ENCODE measurements at regions not wholly inside any gene's neighbourhood (a gene's known extent, or its start where the extent isn't known, plus 50 kb on each side); places are given as distances from the start of the nearest gene placed in this dataset.
"Not testable (repeated sequence)": the region's sequence is repeated elsewhere in the genome, so short reads cannot be mapped to it uniquely, and the experiment has no call there.

DNA sequence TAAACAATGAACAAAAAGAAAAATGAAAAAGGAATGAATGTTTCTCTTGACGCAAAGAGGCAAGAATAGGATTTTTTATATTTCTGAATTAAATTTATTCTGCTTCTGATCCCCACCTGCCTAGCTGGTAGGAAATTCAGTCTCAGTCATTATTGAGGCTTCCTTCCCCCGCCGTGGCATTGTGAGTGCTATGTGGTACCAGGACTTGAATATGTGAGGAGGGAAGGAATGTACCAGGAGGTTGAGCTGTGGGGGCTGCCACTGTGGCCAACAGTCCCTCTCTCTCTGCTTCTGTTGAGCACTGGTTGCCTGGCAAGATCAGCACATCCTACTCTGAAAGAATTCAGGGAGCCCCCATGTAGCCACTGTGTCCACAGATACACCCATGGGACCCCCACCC lies 368.1 kb upstream of the JARID2 start:
- DNase-seq = no peak

DNA sequence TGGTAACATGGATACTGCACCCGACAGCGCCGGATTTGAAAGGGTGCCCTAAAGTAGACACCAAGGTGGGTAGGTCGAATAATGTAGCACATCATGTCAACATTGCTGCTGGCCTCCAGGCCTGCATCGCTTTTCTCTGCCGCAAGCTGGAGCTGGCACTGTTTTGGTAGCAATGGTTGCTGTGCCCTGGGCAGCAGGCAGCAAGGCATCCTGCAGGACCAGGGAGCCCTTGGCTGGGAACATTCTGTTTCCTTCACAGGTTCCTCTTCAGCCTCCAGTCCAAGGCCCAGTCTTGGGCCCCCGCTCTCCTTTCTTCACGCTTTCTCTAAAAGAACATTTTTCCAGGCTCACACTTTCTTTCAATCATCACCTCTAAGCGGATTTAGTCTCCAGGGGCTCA lies 365.8 kb upstream of the JARID2 start:
- DNase-seq = no peak

DNA sequence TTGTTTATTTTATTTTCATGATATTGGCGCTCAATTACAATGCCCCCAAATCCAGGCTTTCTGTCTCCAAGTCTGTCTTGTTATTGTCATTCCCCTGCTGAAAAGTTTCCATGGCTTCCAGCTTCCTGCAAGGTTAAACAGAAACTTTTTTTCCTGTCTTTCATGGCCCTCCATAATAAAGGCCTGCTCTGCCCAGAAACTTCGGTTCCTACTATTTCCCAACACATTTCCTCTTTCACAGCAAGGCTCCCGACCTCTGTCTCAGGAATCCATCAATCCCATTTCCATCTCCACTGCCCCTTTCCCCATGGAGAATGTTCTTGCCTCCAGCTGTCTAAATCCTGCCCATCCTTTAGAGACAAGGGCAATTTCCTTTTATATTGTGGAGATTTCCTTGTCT lies 365.2 kb upstream of the JARID2 start:
- no peak for DNase-seq

DNA sequence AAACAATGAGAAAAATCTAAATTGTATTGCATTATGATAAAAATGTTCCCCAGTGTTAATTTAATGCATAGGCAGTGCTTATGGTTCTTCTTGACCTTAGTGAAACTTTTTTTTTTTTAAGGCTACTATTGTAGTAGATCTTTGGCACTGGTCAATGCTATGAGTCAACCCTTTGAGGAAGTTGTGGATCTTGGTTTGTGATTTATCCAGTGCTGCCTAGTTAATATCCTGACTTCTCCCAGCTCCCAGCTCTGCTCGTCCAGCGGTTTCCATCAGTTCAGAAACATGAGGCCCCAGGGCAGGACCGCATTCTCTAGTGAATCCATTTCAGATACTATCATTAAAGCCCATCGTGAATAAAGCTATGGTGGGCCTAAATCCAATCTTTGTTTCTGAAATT lies 364.5 kb upstream of the JARID2 start:
- no peak for DNase-seq

DNA sequence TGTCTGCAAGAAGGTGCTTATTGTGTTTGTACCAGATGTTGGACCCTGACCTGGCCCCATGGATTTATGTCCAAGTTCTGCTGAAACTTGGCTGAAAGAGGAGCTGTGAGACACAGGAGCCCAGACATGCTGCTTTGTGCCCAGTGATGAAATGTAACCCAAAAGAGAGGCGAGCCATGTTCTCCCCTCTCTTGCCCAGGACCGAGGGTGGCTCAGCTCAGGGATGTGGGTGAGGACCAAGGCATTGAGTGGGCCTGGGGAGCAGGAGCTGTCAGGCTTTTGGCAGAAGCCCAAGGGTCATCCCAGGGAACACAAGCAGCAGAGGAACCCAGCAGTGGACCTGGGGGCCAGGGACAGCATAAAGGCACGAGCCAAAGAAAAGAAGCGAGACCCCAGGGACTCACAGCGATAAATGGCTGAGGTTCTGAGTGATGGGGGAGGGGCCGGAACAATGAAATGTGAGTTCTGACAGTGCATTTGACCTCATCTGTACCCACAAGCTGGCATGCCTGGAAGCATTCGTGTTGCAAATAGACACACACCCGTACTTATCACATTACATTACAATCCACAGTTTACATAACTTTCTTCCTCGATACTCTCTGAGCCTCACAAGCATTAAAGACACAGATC lies 363.4 kb upstream of the JARID2 start:
- no peak for DNase-seq

DNA sequence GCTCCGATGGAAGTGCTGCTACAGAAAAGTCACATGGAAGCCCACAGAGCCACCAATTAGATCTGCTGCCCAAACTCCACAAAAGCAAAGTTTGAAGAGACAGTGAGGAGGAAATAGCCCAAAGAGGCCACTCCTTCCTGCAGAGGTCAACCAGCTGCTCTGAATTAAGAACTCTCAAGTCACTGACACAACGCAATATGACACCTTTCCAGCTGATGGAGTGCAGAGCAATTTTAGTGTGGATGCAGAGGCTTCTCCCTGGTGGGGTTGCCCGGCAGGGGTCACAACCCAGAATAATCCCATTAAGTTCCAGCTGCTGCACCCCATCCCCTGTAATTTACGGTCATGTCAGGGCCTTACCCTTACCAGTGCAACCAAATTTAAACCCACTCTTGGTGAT lies 361.9 kb upstream of the JARID2 start:
- DNase-seq = no peak

DNA sequence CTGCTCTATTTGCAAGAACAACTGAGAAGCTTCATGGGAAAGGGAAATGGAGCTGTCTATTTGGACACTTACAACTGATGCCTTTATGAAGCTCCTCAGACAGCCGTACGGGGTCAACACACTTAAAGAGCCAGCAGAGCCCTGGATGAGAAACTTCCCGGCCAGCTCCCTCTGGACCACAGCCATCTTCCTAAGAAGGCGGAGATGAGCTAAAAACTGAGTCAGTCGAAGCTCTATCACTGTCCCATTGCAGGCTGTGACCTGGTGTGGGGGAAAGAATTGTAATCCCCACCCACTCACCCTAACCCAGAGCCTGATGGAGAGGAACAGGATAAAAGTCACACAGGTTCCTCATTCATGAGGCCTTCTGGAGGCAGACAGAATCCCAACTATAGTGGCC lies 360.4 kb upstream of the JARID2 start:
- no peak for DNase-seq

DNA sequence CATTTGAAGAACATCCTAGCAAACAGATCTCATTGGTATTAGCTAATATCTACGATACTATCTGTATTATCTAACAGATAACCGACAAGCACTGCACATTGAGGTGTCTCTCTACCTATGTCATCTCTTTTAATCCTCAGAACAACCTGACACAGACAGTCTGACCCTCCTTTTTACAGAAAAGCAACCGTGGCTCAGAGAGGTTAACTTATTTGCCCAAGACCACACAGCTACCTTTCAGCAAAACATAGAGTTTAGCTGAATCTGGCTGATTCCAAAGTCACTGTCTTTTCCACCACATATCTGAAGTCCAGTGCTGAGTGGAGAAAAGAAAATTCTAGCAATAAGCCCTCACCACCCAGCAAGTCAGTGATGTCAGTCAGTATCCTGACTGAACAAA lies 358.7 kb upstream of the JARID2 start:
- DNase-seq = no peak

DNA sequence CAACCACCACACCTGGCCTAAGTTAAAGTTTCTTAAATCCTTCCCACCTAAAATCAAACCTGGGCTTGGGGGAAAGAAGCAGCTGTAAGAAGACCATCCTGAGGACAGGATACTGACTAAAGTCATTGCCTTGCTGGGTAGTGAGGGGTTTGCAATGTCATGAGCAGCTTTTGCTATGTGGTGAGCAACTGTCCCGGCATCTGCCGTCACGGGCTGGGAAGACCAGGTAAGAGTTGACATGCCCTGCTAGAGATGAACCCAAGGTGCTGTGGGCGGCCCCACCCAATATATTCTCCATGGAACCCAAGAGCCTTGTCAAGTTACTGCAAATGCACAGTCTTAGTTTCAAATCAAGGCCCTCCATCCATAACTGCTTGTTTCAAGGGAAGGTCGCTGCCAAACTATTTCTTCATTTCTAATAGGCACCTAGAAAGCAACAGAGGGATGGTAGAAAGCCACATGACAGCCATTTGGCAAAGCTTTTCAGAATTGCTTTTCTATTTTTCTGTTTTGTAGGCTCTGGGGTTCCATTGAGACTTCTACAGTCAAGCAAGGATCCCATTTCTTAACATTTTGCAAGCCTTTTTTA lies 357.8 kb upstream of the JARID2 start:
- DNase-seq = no peak

DNA sequence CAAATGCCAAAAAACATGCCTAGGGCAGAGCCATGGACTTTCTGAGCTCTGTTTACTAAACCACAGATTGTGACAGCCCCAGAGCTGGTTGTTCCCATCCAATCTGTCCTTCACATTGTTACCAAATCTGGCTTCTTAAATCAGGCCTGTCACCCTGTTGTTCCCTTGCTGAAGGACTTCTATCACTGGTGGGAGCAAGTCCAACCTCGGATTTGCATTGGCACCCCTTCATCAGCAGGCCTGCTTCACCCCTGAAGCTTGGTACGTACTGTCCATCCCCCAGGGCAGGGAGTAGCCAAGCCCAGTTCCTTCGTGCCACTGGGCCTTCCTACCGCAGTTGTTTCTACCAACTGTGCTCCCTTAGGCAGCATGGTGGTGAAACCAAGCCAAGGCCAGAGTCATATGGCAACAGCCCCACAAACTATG lies 357.3 kb upstream of the JARID2 start:
- no peak for DNase-seq

DNA sequence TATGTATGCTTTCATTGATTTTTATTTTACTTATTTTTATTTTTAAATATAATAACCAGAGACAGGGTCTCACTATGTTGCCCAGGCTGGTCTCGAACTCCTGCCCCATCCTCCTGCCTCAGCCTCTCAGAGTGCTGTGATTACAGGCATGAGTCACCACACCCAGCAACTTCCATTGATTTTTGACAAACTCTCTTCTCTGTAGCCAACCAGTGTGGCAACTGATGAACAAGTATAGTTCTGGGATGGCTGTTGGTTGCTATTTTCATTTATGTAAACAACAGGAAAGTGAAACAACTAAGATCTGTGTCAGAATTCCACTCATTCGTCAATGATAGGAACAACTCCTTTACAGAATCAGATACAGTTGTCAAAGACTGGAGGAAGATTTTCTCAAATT lies 356.7 kb upstream of the JARID2 start:
- no peak for DNase-seq

DNA sequence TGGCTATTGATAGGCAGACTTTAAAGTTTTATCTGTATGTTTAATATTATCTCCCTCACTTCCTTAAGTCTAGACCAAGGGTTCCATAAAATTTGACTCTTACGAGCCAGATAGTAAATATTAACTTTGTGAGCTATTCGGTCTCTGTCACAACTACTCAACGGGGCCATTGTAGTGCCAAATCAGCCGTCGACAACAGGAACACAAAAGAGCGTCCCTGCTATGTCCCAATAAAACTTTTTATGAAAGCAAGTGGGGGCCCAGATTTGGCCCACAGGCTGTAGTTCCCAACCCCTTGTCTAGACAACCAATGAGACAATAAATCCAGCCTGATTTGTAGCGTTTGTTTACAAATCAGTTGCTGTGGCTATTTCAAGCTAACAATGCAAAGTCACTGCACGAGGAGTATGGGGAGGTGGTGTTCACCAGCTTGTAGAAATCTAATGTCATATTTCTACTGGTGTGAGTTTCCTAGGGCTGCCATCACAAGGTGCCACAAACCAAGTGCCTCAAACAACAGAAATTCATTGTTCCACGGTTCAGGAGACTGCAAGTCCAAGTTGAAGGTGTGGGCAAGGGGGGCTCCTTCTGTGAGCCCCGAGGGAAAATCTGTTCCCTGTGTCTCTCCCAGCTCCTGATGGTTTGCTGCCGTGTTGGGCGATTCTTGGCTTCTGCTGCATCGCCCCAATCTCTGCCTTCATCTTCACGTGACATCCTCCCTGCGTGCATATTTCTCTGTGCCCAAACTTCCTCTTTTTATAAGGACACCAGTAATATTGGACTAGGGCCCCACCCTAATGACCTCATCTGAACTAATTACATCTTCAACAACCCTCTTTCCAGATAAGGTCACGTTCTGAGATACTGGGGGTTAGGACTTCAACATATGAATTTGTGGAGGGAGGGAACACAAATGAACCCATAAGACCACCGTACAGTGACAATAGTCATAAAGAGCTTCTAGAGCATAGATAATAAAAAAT lies 356.0 kb upstream of the JARID2 start:
- DNase-seq = no peak

DNA sequence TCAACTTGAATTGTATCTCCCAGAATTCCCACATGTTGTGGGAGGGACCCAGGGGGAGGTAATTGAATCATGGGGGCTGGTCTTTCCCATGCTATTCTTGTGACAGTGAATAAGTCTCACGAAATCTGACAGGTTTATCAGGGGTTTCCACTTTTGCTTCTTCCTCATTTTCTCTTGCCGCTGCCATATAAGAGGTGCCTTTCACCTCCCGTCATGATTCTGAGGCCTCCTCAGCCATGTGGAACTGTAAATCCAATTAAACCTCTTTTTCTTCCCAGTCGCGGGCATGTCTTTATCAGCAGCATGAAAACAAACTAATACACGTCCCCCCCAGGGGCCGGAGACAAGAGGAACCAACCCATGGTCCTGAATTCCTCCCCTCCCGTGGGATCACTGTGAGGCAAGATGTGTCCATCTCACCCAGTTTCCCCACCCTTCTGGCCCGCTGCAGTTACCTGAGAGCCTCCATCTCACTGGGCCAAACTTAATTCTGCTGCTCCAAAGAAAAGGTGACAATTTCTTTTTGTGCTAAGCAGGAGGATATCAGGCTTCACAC lies 354.0 kb upstream of the JARID2 start:
- not testable (repeated sequence) for DNase-seq

DNA sequence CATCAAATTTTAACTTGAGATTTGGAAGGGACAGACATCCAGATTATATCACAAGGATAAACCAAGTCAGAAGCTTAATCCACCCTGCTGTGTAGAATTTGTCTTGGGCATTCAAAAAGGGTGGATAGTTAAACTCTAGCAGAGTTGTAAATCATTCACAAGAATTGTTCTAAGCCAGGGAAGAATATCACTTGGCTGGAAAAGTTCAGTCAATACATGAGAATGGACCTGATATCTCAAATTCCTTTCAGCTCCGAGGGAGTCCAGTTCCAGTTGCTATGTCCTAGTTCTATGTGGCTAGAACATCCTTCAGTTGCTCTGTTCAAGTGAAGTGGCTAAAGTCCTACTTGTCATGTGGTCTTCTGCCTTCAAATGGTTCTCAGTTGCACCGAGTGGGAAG lies 351.8 kb upstream of the JARID2 start:
- DNase-seq = no peak

DNA sequence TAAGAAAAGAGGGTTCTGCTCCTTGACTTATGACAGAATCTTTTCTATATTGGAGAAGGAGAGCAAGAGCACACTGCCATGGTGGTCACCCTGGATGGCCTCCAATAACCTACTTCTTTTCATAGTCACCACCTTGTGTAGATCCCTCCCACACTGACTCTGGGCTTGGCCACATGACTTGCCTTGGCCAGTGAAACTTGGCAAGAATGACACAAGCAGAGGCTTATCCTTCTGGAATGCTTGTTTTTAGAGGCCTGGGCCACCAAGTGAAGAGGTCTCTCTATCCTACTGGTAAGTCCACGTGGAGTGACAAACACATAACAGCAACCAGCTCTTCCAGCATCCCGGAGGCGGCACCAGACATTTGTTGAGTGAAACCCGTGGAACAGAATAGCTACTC lies 349.4 kb upstream of the JARID2 start:
- no peak for DNase-seq

DNA sequence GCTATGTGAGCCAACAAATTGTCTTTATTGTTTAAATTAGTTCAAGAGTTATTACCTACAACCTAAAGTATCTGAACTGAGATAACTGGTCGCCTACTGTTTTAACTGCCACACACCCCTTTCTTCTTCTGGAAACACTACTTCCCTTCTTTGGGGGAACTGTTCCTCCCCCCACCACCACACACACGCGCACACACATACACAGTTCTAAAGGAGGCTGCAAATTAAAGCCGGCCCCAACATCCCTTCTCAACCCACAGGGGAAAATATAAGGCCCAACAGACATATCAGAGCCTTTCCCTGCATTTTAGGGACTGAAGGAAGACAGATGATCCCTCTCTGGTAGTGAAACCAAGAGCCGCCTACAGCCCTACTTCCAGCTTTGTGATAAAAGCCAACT lies 348.0 kb upstream of the JARID2 start:
- no peak for DNase-seq

DNA sequence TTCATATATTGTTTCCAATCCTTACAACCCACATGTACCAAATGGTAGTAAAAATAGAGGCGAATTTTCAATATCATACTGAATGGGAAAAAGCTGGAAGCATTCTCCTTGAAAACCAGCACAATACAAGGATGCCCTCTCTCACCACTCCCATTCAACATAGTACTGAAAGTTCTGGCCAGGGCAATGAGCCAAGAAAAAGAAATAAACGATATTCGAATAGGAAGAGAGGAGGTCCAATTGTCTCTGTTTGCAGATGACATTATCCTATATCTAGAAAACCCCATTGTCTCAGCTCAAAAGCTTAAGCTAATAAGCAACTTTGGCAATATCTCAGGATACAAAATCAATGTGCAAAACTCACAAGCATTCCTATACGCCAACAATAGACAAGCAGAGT lies 346.4 kb upstream of the JARID2 start:
- DNase-seq = not testable (repeated sequence)

DNA sequence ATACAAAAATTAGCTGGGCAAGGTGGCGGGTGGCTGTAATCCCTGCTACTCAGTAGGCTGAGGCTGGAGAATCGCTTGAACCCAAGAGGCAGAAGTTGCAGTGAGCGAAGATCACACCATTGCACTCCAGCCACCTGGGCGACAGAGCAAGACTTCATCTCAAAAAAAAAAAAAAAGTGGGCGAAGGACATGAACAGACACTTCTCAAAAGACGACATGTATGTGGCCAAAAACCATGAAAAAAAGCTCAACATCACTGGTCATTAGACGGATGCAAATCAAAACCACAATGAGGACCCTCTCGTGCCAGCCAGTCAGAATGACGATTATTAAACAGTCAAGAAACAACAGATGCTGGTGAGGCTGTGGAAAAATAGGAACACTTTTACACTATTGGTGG lies 344.9 kb upstream of the JARID2 start:
- no peak for DNase-seq

DNA sequence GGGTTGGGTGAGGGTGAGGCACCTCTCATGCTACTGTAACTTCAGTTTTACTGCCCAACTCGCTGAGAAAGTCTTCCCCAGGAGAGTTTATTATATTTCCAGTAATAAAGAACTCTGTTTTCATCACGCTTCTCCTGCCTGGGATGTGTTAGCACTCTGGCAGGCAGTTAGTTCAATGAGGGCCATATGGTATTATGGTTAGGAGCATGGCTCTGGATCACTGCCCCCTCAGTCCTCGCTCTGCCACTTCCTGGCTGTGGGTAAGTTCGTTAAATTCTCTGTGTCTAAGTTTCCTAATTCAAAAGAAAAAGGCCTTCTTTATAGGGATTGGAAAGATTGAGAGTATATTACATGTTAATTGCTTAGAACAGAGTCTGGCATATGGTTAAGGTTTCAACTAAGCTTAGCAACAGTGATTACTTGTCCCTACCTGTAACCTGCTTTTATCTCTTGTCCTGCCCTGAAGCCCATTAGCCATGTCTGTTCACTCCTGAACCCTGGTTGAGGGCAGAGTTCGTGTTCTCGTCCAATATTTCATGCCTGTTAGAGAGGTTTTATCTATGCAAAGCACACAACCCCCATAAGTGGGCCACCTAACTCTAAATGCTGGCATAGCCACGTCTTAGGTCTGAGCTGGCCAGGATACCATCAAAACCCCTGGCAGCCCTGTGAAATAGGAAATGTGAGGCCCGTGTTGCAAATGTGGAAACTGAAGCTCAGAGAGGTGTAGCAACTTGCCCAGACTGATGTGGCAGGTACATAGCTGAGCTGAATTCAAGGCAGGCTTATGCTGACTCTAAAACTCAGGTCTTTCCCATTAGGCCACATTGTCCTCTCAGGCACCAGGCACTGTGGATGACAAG lies 342.5 kb upstream of the JARID2 start:
- no peak for DNase-seq

DNA sequence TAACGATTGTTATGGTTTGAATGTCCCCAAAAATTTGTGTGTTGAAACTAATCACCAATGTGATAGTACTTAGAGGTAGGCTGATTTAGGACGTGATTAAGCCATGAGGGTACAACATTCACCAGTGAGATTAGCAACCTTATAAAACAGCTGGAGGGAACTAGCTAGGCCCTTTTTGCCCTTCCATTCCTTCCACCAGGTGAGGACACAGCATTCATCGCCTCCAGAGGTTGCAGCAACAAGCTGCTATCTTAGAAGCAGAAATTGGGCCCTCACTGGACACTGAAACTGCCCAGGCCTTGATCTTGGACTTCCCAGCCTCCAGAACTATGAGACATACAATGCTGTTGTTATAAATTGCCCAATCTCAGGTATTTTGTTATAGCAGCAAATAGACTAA lies 340.7 kb upstream of the JARID2 start:
- no peak for DNase-seq

DNA sequence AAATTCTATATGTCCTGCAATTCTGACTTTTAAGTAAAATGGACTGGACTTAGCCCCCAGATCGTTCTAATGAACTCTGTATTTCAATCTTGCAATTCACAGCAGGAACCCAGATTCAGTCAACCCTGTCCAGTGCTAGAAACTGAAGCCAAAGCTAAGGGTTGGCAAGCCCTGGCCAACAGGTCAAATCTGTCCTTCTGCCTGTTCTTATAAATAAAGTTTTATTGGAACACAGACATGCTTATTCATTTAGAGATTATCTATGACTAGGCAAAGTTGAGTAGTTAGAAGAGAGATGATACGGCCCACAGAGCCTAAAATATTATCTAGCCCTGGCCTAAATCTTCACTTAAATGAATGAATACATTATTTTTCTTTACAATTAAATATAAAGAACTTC lies 339.2 kb upstream of the JARID2 start:
- no peak for DNase-seq

DNA sequence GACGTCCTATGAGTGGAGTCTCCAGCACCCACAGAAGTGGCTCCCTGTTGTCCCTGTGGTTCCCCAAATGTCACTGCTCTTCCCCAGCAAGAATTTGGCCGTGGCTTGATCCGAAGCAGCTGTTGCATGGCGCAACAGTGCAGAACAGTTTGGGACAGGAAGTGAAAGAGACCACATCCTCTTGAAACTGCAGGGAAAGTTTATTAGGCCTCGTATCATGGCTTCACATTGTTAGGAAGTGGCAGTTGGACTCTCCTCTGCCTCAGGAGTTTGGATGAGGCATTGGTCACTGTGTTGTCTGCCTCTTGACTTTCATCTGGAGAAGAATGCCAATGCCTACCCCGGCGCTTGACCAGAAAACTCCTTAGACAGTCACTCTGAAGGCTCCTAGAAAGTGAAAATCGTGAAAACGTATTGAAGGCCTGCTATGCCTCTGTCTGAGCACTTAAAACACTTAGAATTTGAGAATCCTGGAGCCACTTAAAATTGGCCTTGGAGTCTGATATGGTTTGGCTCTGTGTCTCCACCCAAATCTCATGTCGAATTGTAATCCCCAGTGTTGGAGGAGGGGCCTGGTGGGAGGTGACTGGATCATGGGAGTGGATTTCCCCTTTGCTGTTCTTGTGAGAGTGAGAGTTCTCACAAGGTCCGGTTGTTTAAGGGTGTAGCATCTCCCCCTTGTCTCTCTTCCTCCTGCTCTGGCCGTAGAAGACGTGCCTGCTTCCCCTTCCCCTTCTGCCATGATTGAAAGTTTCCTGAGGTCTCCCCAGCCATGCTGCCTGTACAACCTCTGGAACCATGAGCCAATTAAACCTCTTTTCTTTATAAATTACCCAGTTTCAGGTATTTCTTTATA lies 334.9 kb upstream of the JARID2 start:
- DNase-seq = peak; percentile 62
